SIG-M5 (cell line): ENCODE measurements at regions not wholly inside any gene's neighbourhood (a gene's known extent, or its start where the extent isn't known, plus 50 kb on each side); places are given as distances from the start of the nearest gene placed in this dataset.
"Not testable (repeated sequence)": the region's sequence is repeated elsewhere in the genome, so short reads cannot be mapped to it uniquely, and the experiment has no call there.

Experiments
- DNase-seq: peaks from one replicate; lab custom pipeline; 2025; lab: John Stamatoyannopoulos, UW

DNA sequence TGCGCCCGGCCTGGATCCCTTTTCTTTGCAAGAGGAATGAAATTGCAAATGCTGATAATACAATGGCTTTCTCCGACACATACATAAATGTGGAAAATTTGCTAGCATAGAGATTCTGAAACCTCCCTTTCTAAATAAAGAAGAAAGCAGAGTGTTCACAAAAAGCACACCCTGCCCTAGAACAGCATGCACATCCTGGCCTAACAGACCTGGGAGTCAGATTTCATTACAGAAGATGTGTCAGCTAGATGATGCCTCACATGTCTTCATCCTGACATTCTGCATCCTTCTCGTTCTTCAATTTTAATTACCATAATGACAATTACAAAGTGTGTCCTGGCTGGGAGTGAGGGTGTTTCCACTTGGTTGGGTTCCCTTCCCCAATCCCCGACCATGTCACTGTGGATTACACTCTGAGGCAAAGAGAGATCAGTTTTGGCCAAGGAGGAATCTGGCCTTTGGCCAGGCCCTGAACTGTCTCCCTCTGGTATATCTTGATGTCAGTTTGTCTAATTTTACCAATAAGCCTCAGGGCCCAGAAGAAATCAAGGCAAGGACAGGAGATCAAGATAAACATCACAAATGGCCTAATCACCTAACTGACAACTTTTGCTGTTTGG is 104.9 kb upstream of the SPATA12 start:
- no peak for DNase-seq

DNA sequence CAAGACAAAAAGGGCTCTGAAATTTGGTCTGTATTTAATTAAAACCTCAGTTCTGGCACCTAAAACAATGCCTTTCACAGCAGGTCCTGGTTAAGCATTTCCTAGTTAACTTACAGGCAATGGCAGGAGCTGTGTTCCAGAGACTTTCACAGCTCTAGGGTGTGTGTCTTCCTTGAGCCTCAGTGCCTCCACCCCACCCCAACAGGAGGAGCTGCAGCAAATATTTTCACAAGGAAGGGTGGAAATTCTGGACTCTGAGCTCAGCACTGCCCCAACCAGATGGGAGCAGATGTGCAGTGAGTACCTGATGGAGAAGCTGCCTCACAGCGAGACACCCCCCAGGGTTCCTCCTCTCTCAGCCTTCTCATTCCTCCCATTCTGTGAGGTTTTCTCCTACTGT is 106.3 kb upstream of the SPATA12 start:
- no peak for DNase-seq

DNA sequence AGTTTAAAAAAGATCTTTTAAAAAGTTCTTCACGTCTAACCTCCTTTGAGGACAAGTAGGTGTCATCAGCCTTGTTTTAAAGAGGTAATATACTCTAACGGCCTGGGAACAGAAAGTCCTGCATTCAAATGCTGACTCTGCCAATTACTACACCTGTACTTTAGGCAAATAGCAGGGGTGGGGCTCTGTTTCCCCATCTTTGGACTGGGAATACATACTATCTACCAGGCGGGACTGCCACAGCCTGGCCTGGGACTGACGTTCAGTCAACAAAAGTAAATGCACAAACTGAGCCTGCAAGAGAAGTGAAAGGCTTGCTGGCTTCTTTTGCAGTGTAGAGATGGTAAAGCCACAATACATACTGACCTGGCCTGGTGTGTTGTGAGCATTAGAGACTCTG is 107.6 kb upstream of the SPATA12 start:
- DNase-seq = no peak

- no peak for DNase-seq
Measured at GRCh38 chr3:56952061-56952460, 108.4 kb upstream of the SPATA12 start.

DNA sequence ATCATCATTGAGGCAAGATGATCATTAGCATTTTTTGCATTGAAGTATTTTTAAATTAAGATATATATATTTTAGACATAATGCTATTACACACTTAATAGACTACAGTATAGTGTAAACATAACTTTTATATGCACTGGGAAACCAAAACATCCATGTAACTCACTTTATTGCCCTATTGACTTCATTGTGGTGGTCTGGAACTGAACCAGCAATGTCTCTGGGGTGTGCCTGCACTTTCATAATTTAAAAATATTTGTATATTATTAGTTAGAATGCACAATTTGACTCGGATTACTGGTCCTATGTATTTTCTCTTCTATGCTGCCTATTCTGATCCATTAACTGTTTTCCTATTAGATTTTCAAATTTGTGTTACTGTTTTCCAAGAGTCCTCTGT is 109.1 kb upstream of the SPATA12 start:
- DNase-seq = no peak

DNA sequence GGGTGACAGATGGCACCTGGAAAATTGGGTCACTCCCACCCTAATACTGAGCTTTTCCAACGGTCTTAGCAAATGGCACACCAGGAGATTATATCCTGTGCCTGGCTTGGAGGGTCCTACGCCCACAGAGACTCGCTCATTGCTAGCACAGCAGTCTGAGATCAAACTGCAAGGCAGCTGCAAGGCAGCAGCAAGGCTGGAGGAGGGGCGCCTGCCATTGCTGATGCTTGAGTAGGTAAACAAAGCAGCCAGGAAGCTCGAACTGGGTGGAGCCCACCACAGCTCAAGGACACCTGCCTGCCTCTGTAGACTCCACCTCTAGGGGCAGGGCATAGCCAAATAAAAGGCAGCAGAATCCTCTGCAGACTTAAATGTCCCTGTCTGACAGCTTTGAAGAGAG is 115.1 kb upstream of the SPATA12 start:
- not testable (repeated sequence) for DNase-seq

DNA sequence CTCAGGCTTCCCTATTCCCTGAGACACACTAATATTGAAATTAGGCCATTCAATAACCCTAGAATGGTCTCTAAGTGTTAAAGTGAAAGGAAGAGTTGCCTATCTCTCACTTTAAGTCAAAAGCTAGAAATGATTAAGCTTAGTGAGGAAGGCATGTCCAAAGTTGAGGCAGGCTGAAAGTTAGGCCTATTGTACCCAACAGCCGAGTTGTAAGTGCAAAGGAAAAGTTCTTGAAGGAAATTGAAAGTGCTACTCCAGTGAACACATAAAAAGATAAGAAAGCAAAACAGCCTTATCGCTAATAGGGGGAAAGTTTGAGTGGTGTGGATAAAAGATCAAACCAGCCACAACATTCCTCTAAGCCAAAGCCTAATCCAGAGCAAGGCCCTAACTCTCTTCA is 117.9 kb upstream of the SPATA12 start:
- no peak for DNase-seq

DNA sequence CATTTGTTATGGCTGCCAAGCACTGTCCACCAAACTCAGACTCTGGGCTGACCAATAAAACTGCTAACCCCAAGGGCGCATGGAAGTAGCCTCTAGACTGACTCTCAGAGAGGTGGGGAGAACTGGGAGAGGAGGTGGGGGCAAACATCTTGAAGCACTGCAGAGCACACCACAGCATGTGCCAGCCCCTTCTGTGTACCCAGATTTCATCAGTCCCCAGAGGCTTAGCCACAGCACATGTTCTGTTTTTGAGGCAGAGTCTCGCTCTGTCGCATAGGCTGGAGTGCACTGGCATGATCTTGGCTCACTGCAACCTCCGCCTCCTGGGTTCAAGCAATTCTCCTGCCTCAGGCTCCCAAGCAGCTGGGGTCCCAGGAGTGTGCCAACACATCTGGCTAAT is 119.5 kb upstream of the SPATA12 start:
- no peak for DNase-seq

DNA sequence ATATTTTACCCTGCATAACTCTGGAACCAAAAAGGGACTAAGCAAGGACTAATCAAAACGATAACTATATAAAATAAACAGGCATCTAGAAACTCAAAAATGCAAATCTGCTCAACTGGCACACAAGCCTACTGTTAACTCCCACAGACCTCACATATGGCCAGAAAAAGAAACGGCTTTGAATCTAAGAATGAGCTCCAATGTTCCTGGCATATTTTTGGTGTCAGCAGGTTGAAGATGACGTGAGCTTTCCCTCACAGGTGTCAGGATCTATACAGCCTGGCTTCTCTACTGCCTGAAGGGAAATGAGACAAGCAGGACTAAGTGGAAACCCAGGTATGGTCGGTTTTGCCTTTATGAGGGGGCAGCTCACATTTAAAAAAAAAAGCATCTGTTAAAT is 120.1 kb upstream of the SPATA12 start:
- DNase-seq = no peak

GRCh38 chr3:56939834-56940233 is 120.6 kb upstream of the SPATA12 start:
- no peak for DNase-seq

DNA sequence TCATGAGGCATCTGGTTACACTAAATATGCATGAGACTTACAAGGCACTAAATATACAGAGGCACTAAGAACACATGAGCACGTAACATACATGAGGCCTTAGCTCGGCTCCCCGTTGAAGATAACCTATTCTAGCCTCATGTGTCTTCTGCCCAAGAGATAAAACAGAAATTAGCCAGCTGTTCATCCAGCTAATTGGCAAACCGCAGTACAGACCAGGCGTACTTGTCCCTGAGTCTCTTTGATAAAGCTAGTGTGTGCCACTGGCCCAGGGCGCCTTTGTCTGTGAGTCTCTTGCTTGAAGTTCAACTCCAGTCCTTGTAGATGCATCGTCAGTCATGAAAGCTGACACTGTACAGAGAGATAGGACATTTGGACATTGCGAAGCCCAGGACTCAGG is 121.9 kb upstream of the SPATA12 start:
- no peak for DNase-seq

DNA sequence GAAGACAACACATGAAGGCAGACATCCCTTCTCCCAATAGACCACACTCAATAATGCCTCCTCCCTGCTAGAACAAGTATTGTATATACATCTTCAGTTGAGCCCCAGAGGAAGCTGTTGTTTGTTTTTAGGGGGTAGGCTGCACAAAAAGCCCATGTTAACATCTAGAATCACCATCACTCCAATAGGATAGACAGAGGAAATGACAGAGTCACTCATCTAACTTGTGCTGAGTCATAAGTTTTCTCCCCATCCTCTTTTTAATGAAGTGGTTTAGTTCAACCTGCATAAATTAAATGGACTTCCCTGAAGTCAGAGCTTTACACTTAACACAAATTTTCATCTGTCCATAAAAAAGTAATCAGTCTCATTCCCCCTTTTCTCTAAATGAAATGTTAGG is 122.9 kb upstream of the SPATA12 start:
- no peak for DNase-seq

DNA sequence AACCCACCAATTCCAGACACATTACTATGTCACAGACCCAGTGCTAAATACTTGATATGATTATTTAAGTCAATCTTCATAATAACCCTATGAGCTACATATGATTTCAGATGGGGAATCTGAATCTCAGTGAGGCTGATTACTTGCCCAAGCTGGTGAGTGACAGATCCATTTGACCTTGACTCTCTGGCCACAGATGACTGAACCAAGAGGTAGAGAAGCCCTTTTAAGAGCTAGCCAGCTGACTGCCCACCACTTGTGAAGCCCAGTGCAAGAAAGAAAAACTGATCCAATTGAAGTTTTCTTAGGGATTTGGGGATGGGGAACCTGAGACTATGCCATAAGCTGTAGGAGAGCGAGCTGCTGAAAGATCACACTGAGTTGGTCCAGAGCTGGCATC is 124.7 kb upstream of the SPATA12 start:
- DNase-seq = no peak

DNA sequence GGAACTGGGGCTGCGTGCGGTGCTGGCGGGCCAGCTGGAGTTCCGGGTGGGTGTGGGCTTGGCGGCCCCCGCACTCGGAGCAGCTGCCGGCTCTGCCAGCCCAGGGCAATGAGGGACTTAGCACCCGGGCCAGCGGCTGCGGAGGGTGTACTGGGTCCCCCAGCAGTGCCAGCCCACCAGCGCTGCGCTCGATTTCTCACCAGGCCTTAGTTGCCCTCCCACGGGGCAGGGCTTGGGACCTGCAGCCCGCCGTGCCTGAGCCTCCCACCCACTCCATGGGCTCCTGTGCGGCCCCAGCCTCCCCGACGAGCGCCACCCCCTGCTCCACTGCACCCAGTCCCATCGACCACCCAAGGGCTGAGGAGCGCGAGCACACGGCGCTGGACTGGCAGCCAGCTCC is 126.0 kb upstream of the SPATA12 start:
- DNase-seq = not testable (repeated sequence)

DNA sequence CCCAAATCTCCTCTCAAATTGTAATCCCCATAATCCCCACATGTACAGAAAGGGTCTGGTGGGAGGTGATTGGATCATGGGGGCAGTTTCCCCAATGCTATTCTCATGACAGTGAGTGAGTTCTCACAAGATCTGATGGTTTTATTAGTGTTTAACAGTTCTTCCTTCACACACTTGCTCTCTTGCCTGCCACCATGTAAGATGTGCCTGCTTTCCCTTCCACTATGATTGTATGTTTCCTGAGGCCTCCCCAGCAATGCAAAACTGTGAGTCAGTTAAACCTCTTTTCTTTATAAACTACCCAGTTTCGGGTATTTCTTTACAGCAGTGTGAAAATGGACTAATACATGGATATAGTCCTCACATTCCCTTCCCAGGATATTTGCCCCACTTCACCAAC is 126.7 kb upstream of the SPATA12 start:
- DNase-seq = no peak

DNA sequence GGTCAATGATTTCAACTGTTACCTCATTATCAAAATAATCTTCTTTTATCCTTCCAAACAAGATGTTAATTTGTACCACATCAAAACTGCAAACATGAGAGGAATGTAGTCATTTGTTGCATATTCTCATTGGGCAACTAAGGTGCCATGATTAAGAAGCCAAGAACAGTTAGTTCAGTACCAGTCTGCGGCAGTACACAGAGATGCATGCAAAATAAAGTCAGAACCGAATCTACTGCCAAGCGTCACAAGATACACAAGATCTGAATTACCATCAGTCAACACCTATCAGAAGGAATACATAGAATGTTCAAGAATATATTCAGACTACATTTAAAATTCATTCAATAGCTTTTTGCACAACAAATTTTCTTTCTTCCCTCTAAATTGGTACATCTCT is 127.6 kb upstream of the SPATA12 start:
- no peak for DNase-seq

- DNase-seq = no peak
Measured at GRCh38 chr3:56931836-56932235, 128.6 kb upstream of the SPATA12 start.

DNA sequence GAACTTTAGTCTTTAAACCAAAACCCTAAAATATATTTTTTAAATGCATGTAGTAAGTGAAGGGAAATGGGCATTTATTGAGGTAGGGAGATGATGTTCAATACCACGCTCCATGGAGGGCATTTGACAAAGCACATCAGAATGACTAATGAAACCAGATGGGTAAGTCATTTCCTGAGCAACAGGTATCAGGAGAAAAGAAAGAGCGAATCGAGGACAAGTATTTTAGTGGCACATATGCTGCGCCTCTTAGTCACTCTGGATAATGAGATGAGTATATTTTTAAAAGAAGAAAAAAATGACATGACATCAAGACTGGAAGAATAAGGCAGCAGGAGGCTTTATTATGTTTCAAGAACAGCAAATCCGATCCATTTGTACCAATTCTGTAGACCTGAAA is 129.0 kb upstream of the ARHGEF3 start:
- no peak for DNase-seq

GRCh38 chr3:56929809-56930615 is 128.3 kb upstream of the ARHGEF3 start:
- DNase-seq = no peak

DNA sequence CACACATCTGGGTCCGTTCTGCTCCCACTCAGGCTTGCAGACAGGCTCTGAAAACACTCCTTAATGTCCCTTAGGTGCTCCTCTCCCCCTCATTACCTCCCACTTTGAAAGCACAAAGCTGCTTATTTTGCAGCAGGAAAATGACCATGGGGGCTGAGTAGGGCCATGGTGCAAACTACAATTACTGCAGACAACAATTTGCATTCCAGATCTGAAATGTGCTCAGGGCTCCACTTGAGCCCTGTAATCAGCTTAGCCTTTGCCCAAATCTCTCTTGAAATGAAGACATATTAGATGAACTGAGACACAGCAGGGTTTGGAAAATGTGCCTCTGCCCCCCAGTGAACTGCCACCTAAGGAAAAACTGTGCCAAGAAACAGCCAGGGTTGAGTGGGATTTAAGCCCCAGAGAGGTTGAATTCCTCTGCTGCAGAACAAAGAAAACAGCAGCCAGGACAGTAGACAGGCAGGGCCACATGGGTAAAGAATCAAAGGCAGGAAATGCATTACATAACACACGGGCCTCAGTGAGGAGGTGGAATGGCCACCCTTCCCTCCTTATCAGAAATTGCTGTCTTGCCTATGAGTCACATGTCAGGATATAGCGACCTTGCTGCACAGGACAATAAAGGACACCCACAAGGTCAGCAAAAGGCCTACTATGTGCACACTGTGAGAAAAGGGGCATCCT is 126.8 kb upstream of the ARHGEF3 start:
- no peak for DNase-seq

DNA sequence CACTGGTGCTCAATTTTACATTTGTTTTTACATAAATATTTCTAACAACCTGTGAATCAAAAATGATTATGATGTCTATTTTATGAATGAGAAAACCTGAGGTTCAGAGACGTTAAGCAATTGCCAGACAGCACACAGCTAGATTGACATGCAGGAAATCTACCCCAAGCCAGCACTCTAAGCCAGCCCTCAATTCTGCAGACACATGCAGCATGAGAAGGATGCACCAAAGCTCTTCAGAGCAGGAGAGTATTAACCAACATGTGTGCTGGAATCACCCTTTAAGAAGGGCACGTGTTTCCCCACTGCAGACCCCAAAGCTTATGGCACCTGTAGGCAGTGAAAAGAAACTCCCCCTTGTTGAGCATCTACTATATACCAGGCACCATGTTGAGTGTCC is 126.1 kb upstream of the ARHGEF3 start:
- DNase-seq = no peak

DNA sequence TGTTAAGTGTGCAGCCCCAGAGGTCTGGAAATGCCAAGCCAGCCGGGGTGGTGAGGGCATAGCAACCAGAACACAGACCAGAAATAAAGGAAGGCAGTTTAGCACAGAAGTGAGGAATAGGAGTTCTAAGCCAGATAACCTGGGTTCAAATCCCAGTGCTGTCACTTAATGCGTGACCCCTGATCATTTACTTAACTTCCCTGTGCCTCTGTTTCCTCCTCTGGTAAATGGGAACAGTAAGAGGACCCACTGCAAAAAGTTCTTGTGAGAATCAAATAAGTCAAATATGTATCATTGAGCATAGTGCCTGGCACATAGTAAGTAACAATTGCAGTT is 125.2 kb upstream of the ARHGEF3 start:
- DNase-seq = no peak

DNA sequence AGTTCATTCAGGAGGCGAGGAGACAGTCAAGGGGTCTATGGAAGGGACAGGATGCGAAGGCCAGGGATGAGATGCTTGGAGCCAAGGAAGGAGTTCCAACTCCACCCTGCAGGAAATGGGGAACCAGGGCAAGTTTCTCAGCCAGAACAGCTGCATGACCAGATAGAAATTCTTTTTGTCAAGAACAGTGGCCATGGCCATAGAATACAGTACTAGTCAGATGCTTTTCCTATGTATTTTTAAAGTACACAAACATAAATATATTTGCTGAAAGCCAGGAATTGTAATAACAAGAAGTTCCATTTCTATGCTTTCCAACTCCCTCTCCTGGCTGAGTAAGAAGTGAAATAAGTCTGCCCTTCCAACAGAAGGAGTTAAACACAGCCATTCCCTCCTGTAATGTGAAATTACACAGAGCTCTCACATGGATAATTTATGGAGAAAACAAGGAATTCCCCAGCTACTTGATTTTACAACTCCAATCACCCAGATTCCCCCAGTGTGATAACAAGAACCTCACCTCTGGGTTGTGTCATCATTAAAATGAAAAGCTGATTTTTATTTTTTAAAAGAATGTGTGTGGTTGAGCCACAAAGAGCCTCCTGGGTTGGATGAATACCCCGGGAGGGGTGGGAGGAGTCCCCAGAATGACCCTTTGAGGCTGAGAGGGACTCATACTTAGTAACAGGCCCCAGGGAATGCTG is 124.6 kb upstream of the ARHGEF3 start:
- DNase-seq = no peak
